ENCODE measurements at regions not wholly inside any gene's neighbourhood (a gene's known extent, or its start where the extent isn't known, plus 50 kb on each side); places are given as distances from the start of the nearest gene placed in this dataset.
A peak's percentile ranks its signal among the peaks of the same experiment; 100 is the strongest.
"Not testable (repeated sequence)": the region's sequence is repeated elsewhere in the genome, so short reads cannot be mapped to it uniquely, and the experiment has no call there.

- no peak for DNase-seq
Observed at GRCh38 chrX:47776292-47777006, 60.3 kb upstream of the ZNF81 start.

GRCh38 chrX:47772764-47773163, 63.9 kb upstream of the ZNF81 start:
- DNase-seq: peak; percentile 1

DNA sequence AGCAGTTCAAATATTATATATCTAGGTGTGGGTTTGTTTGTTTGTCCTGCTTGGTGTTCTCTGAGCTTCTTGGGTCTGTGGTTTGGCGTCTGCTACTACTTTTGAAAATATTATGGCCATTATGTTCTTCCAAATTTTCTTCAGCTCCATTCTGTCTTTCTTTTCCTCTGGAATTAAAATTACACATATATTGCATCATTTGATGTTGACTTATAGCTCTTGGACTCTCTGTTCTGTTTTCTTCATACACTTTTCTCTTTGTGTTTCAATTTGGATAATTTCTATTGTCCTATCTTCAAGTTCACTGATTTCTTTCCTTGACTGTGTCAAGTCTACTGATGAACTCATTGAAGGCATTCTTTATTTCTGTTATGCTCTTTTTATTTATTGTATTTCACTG, 65.2 kb upstream of the ZNF81 start:
- DNase-seq: no peak

DNA sequence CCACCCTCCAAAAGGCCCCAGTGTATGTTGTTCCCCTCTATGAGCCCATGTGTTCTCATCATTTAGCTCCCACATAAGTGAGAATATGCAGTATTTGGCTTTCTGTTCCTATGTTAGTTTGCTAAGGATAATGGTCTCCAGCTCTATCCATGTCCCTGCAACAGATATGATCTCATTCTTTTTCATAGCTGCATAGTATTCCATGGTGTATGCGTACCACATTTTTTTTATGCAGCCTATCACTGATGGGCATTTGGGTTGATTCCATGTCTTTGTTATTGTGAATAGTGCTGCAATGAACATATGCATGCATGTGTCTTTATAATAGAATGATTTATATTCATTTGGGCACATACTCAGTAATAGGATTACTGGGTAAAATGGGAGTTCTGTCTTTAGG, 73.9 kb upstream of the ZNF81 start:
- not testable (repeated sequence) for DNase-seq

GRCh38 chrX:47752685-47753084, 84.0 kb upstream of the ZNF81 start:
- DNase-seq: no peak

GRCh38 chrX:47751670-47752069, 85.0 kb upstream of the ZNF81 start:
- no peak for DNase-seq

GRCh38 chrX:47749185-47749967, 87.3 kb upstream of the ZNF81 start:
- DNase-seq: peak; percentile 44

GRCh38 chrX:47748576-47748975, 88.1 kb upstream of the ZNF81 start:
- peak; percentile 47 for DNase-seq

- DNase-seq: no peak
Observed at GRCh38 chrX:47746446-47746845, 87.5 kb upstream of the UXT start.

DNA sequence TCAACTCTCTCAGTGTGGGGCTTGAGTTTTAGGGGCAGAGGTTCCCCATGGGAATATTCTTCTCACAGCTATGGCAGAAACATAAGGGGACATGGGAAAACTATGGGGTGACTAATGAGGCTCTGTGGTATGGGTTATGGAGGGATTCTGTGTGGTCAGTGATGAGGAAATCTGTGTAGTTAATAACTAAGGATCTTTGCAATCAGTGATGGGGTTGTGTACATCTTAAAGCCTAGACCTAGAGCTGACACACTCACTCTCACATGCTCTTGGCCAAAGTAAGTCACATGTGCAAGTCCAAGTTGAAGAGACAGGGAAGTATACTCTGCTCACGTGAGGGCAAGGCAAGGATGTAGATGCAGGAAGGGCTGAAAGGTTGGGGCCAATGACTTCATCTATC, 86.4 kb upstream of the UXT start:
- DNase-seq: peak; percentile 18

DNA sequence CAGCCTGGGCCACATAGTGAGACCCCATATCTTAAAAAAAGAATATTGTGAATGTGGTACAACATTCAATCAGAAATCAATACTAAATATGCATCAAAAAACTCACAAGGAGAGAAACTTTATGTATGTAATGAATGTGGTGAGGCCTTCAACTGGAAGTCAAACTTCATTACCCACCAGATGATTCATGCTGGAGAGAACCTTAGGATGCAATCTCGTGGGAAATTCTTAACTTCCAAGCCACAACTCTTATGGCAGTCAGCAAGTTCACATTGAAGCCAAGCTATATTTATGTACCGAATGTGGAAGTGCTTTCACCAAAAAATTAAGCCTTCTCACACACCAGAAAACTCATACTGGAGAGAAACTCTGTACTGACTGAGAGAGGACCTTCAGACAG, 84.5 kb upstream of the UXT start:
- DNase-seq: peak; percentile 83

DNA sequence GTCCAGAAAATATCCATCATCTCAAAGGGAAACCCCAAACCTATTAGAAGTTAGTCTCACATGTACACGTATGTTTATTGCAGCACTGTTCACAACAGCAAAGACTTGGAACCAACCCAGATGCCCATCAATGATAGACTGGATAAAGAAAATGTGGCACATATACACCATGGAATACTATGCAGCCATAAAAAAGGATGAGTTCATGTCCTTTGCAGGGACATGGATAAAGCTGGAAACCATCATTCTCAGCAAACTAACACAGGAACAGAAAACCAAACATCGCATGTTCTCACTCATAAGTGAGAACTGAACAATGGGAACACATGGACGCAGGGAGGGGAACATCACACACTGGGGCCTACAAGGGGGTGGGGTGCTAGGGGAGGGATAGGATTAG, 79.9 kb upstream of the UXT start:
- DNase-seq: not testable (repeated sequence)

DNA sequence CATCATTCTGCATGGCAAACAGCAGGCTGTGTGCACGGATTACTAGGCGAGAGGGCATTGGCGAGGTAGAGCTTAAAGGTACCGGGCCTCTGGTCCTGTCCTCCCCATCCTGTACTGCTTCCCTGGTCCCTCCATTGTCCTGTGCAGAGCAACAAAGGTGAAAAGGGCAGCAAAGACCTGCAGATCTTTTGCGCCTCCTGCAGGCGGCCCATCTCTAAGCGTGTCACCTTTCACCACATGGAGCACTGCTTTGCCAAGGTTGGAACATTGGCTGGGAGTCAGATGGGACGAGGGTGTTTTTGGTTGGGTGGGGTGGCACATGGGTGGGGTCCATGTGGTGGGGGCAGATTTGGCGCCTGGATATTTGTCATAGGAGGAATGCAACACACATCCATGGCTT, 64.7 kb upstream of the UXT start:
- no peak for DNase-seq

- DNase-seq: no peak
Observed at GRCh38 chrX:47723083-47723482, 64.1 kb upstream of the UXT start.

GRCh38 chrX:47722260-47722659, 63.3 kb upstream of the UXT start:
- no peak for DNase-seq

GRCh38 chrX:47715078-47715477, 56.1 kb upstream of the UXT start:
- not testable (repeated sequence) for DNase-seq

GRCh38 chrX:47712675-47713074, 53.7 kb upstream of the UXT start:
- DNase-seq: not testable (repeated sequence)

GRCh38 chrX:47710252-47710651, 51.3 kb upstream of the UXT start:
- no peak for DNase-seq
